HepG2 (cell line): ENCODE measurements at regions not wholly inside any gene's neighbourhood (a gene's known extent, or its start where the extent isn't known, plus 50 kb on each side); places are given as distances from the start of the nearest gene placed in this dataset.

Experiments used
- ATF1 ChIP-seq: IDR thresholded peaks from 2 replicates; pipeline ENCODE4 v1.6.1; 2016; ENCODE audit warnings: mild to moderate bottlenecking, control low read depth
- BRCA1 ChIP-seq: sonication (generic); formaldehyde crosslinking; IDR thresholded peaks from 2 replicates; pipeline ENCODE4 v1.4.0; 2020; ENCODE audit warnings: missing genetic modification reagents
- CEBPG ChIP-seq: IDR thresholded peaks from 2 replicates; pipeline ENCODE4 v1.6.1; 2016
- CENPX ChIP-seq: sonication (generic); formaldehyde crosslinking; IDR thresholded peaks from 2 replicates; pipeline ENCODE4 v1.9.0; 2021; ENCODE audit warnings: mild to moderate bottlenecking, missing genetic modification reagents, moderate library complexity
- EEA1 ChIP-seq: sonication (generic); formaldehyde crosslinking; IDR thresholded peaks from 2 replicates; pipeline ENCODE4 v1.5.1; 2020; ENCODE audit warnings: mild to moderate bottlenecking, missing genetic modification reagents, borderline replicate concordance
- ELF1 ChIP-seq: sonication (generic); formaldehyde crosslinking; IDR thresholded peaks from 2 replicates; pipeline ENCODE4 v1.4.0; 2020; ENCODE audit warnings: missing genetic modification reagents
- ELF3 ChIP-seq: IDR thresholded peaks from 2 replicates; pipeline ENCODE4 v1.6.1; 2016; ENCODE audit warnings: missing genetic modification reagents, missing compliant biosample characterization
- KDM5B ChIP-seq: sonication (generic); formaldehyde crosslinking; IDR thresholded peaks from 2 replicates; pipeline ENCODE4 v1.4.0; 2020; ENCODE audit warnings: missing genetic modification reagents, mild to moderate bottlenecking, borderline replicate concordance
- POGZ ChIP-seq: sonication (generic); formaldehyde crosslinking; IDR thresholded peaks from 2 replicates; pipeline ENCODE4 v1.4.0; 2020; ENCODE audit warnings: mild to moderate bottlenecking, missing genetic modification reagents
- RAD51 ChIP-seq: fragments of 450-650 bp; IDR thresholded peaks from 2 replicates; pipeline ENCODE4 v1.6.1; 2016; ENCODE audit warnings: borderline replicate concordance
- RBAK ChIP-seq: sonication (generic); formaldehyde crosslinking; IDR thresholded peaks from 2 replicates; pipeline ENCODE4 v1.5.1; 2020; ENCODE audit warnings: mild to moderate bottlenecking, missing genetic modification reagents
- SALL1 ChIP-seq: sonication (generic); formaldehyde crosslinking; IDR thresholded peaks from 2 replicates; pipeline ENCODE4 v1.8.0; 2022; ENCODE audit warnings: mild to moderate bottlenecking, missing genetic modification reagents
- TCF12 ChIP-seq, 2 experiments: fragments of 450-650 bp in 1 of 2; sonication (generic) in 1 of 2; formaldehyde crosslinking in 1 of 2; IDR thresholded peaks; 2 replicates each; pipeline versions ENCODE4 v1.6.1 to v1.8.0; 2017 to 2022; ENCODE audit warnings: antibody characterized with exemption in 1 of 2, mild to moderate bottlenecking in 1 of 2, missing genetic modification reagents in 1 of 2, moderate library complexity in 1 of 2
- TP53 ChIP-seq: sonication (generic); formaldehyde crosslinking; conservative IDR thresholded peaks from 2 replicates; pipeline ENCODE4 v1.4.0; 2020; ENCODE audit warnings: missing genetic modification reagents
- ZFX ChIP-seq: sonication (generic); formaldehyde crosslinking; IDR thresholded peaks from 2 replicates; pipeline ENCODE4 v1.4.0; 2020; ENCODE audit warnings: mild to moderate bottlenecking, low read depth, missing genetic modification reagents, moderate library complexity
- ZNF235 ChIP-seq: sonication (generic); formaldehyde crosslinking; IDR thresholded peaks from 2 replicates; pipeline ENCODE4 v1.8.1; 2023; ENCODE audit warnings: mild to moderate bottlenecking, missing genetic modification reagents, borderline replicate concordance
- ZNF317 ChIP-seq: sonication (generic); formaldehyde crosslinking; IDR thresholded peaks from 2 replicates; pipeline ENCODE4 v1.5.0; 2020; ENCODE audit warnings: mild to moderate bottlenecking, missing genetic modification reagents
- ZNF382 ChIP-seq: sonication (generic); formaldehyde crosslinking; IDR thresholded peaks from 2 replicates; pipeline ENCODE4 v1.5.0; 2020; ENCODE audit warnings: missing genetic modification reagents, mild to moderate bottlenecking, borderline replicate concordance
- ZNF501 ChIP-seq: sonication (generic); formaldehyde crosslinking; IDR thresholded peaks from 2 replicates; pipeline ENCODE4 v1.5.1; 2020; ENCODE audit warnings: mild to moderate bottlenecking, moderate library complexity, missing genetic modification reagents
- ZNF572 ChIP-seq: sonication (generic); formaldehyde crosslinking; IDR thresholded peaks from 2 replicates; pipeline ENCODE4 v1.5.1; 2020; ENCODE audit warnings: mild to moderate bottlenecking, missing genetic modification reagents
- ZSCAN20 ChIP-seq: sonication (generic); formaldehyde crosslinking; IDR thresholded peaks from 2 replicates; pipeline ENCODE4 v1.4.0; 2020; ENCODE audit warnings: missing genetic modification reagents, mild to moderate bottlenecking, borderline replicate concordance
- TF ChIP-seq, protein P1 (sequence below): sonication (generic); formaldehyde crosslinking; IDR thresholded peaks from 2 replicates; pipeline ENCODE4 v1.4.0; 2020; ENCODE audit warnings: missing genetic modification reagents
- TF ChIP-seq, protein P2 (sequence below): sonication (generic); formaldehyde crosslinking; IDR thresholded peaks from 2 replicates; pipeline ENCODE4 v1.9.0; 2021; ENCODE audit warnings: missing genetic modification reagents, borderline replicate concordance
- TF ChIP-seq, protein P3 (sequence below): IDR thresholded peaks from 2 replicates; pipeline ENCODE4 v1.6.1; 2016; ENCODE audit warnings: missing genetic modification reagents, missing compliant biosample characterization

DNA sequence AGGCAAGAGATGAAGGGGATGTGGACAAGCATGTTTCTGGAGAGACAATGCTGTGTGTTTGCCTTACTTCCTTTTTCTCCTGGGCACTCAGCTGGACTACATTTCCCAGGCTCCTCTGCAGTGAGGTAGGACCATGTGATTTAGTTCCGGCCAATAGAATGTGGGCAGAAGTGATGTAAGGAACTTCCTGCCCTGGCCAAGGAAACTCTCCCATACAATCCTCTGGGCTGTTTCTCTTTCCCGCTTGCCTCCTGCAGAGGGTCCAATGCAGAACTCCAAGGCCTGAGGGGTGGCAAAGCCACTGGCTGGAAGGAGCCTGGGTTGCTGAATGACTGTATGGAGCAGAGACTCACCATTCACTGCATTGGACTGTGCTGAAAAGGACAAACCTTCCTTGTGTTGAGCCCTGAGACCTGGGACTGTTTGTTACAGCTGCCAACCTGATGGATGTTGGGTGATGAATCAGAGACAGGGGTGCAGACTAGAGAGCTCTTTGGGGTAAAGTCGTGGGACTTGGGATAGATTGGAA is 82.7 kb upstream of the SLC6A6 start (continued):
- TF ChIP-seq, protein P1, sequence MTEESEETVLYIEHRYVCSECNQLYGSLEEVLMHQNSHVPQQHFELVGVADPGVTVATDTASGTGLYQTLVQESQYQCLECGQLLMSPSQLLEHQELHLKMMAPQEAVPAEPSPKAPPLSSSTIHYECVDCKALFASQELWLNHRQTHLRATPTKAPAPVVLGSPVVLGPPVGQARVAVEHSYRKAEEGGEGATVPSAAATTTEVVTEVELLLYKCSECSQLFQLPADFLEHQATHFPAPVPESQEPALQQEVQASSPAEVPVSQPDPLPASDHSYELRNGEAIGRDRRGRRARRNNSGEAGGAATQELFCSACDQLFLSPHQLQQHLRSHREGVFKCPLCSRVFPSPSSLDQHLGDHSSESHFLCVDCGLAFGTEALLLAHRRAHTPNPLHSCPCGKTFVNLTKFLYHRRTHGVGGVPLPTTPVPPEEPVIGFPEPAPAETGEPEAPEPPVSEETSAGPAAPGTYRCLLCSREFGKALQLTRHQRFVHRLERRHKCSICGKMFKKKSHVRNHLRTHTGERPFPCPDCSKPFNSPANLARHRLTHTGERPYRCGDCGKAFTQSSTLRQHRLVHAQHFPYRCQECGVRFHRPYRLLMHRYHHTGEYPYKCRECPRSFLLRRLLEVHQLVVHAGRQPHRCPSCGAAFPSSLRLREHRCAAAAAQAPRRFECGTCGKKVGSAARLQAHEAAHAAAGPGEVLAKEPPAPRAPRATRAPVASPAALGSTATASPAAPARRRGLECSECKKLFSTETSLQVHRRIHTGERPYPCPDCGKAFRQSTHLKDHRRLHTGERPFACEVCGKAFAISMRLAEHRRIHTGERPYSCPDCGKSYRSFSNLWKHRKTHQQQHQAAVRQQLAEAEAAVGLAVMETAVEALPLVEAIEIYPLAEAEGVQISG (CRISPR knock-in tag), result peak; percentile 55
- TF ChIP-seq RBAK (CRISPR knock-in tag) (peak; percentile 96), TCF12 (IDR thresholded peaks at IDR 0.05) (no peak), TCF12 (CRISPR knock-in tag; IDR thresholded peaks at IDR 0.05) (no peak), TP53 (CRISPR knock-in tag) (no peak), POGZ (peak; percentile 47; the same call in 1 of the 2 replicates), KDM5B (CRISPR knock-in tag) (peak; percentile 61; the same call in 1 of the 2 replicates), CENPX (CRISPR knock-in tag) (no peak), ELF3 (CRISPR knock-in tag) (peak; percentile 65; the same call in 1 of the 2 replicates), BRCA1 (0 out of 2 replicates have a peak, but pooled peaks have one; percentile 55), ZNF572 (CRISPR knock-in tag) (0 out of 2 replicates have a peak, but pooled peaks have one; percentile 37), ATF1 (CRISPR knock-in tag) (peak; percentile 85), ZNF235 (CRISPR knock-in tag) (0 out of 2 replicates have a peak, but pooled peaks have one; percentile 48), ZSCAN20 (CRISPR knock-in tag) (no peak), ZFX (CRISPR knock-in tag) (peak; percentile 48; the same call in 1 of the 2 replicates), ZNF501 (CRISPR knock-in tag) (peak; percentile 64; the same call in 1 of the 2 replicates), CEBPG (CRISPR knock-in tag) (0 out of 2 replicates have a peak, but pooled peaks have one; percentile 22), RAD51 (0 out of 2 replicates have a peak, but pooled peaks have one; percentile 13), ELF1 (CRISPR knock-in tag) (peak; percentile 91), SALL1 (CRISPR knock-in tag) (peak; percentile 25; the same call in 1 of the 2 replicates), ZNF382 (CRISPR knock-in tag) (no peak), EEA1 (CRISPR knock-in tag) (no peak), ZNF317 (CRISPR knock-in tag) (0 out of 2 replicates have a peak, but pooled peaks have one; percentile 42)
- TF ChIP-seq, protein P2, sequence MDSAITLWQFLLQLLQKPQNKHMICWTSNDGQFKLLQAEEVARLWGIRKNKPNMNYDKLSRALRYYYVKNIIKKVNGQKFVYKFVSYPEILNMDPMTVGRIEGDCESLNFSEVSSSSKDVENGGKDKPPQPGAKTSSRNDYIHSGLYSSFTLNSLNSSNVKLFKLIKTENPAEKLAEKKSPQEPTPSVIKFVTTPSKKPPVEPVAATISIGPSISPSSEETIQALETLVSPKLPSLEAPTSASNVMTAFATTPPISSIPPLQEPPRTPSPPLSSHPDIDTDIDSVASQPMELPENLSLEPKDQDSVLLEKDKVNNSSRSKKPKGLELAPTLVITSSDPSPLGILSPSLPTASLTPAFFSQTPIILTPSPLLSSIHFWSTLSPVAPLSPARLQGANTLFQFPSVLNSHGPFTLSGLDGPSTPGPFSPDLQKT (CRISPR knock-in tag), result no peak
- TF ChIP-seq, protein P3, sequence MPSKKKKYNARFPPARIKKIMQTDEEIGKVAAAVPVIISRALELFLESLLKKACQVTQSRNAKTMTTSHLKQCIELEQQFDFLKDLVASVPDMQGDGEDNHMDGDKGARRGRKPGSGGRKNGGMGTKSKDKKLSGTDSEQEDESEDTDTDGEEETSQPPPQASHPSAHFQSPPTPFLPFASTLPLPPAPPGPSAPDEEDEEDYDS (CRISPR knock-in tag), result no peak
